Activated naive CD4-positive, alpha-beta T cell treated with anti-CD3 and anti-CD28 coated beads, Interleukin-2, amount 50 U/mL, for 24 hours (primary cell): ENCODE measurements at regions not wholly inside any gene's neighbourhood (a gene's known extent, or its start where the extent isn't known, plus 50 kb on each side); places are given as distances from the start of the nearest gene placed in this dataset.

Experiments used
- H3K27ac Mint-ChIP-seq: one replicate; pipeline ENCODE4 v1.8.0; 2021; ENCODE audit warnings: mild to moderate bottlenecking, mixed read lengths
- H3K27me3 Mint-ChIP-seq: one replicate; pipeline ENCODE4 v1.8.0; 2021; ENCODE audit warnings: mixed read lengths
- H3K36me3 Mint-ChIP-seq: one replicate; pipeline ENCODE4 v1.8.0; 2021; ENCODE audit warnings: mixed read lengths
- H3K4me1 Mint-ChIP-seq: one replicate; pipeline ENCODE4 v1.8.0; 2021; ENCODE audit warnings: mixed read lengths
- H3K4me3 Mint-ChIP-seq: one replicate; pipeline ENCODE4 v1.8.0; 2021; ENCODE audit warnings: mild to moderate bottlenecking, mixed read lengths
- H3K9me3 Mint-ChIP-seq: one replicate; pipeline ENCODE4 v1.8.0; 2021; ENCODE audit warnings: mixed read lengths

- peaks cover 17% of the 10 kb centered on the region for H3K4me1 Mint-ChIP-seq
- H3K27ac Mint-ChIP-seq, result no peak overlapping the region
- no peaks in the 10 kb centered on the region for H3K27me3 Mint-ChIP-seq
- no peak overlapping the region for H3K4me3 Mint-ChIP-seq
- H3K9me3 Mint-ChIP-seq, result no peaks in the 10 kb centered on the region
- peaks cover 2% of the 10 kb centered on the region for H3K36me3 Mint-ChIP-seq
These were observed 109.8 kb upstream of the HNRNPU start for GRCh38 chr1:244974106-244974505.

GRCh38 chr1:244971552-244972216 is 107.3 kb upstream of the HNRNPU start:
- no peaks in the 10 kb centered on the region for H3K9me3 Mint-ChIP-seq
- peak overlapping the region; percentile 91 for H3K4me3 Mint-ChIP-seq
- no peaks in the 10 kb centered on the region for H3K36me3 Mint-ChIP-seq
- H3K27me3 Mint-ChIP-seq, result no peaks in the 10 kb centered on the region
- H3K4me1 Mint-ChIP-seq, result peaks cover 27% of the 10 kb centered on the region
- peak overlapping the region; percentile 98 for H3K27ac Mint-ChIP-seq

GRCh38 chr1:244970744-244971551 is 106.6 kb upstream of the HNRNPU start:
- H3K4me1 Mint-ChIP-seq, result peaks cover 27% of the 10 kb centered on the region
- H3K36me3 Mint-ChIP-seq, result no peaks in the 10 kb centered on the region
- no peaks in the 10 kb centered on the region for H3K9me3 Mint-ChIP-seq
- H3K27me3 Mint-ChIP-seq, result no peaks in the 10 kb centered on the region
- H3K27ac Mint-ChIP-seq, result peak overlapping the region; percentile 98
- H3K4me3 Mint-ChIP-seq, result peak overlapping the region; percentile 91

- peak overlapping the region; percentile 98 for H3K27ac Mint-ChIP-seq
- no peaks in the 10 kb centered on the region for H3K36me3 Mint-ChIP-seq
- H3K9me3 Mint-ChIP-seq, result no peaks in the 10 kb centered on the region
- H3K4me1 Mint-ChIP-seq, result peaks cover 27% of the 10 kb centered on the region
- peak overlapping the region; percentile 91 for H3K4me3 Mint-ChIP-seq
- H3K27me3 Mint-ChIP-seq, result no peaks in the 10 kb centered on the region
These were observed 105.9 kb upstream of the HNRNPU start for GRCh38 chr1:244970236-244970743.

DNA sequence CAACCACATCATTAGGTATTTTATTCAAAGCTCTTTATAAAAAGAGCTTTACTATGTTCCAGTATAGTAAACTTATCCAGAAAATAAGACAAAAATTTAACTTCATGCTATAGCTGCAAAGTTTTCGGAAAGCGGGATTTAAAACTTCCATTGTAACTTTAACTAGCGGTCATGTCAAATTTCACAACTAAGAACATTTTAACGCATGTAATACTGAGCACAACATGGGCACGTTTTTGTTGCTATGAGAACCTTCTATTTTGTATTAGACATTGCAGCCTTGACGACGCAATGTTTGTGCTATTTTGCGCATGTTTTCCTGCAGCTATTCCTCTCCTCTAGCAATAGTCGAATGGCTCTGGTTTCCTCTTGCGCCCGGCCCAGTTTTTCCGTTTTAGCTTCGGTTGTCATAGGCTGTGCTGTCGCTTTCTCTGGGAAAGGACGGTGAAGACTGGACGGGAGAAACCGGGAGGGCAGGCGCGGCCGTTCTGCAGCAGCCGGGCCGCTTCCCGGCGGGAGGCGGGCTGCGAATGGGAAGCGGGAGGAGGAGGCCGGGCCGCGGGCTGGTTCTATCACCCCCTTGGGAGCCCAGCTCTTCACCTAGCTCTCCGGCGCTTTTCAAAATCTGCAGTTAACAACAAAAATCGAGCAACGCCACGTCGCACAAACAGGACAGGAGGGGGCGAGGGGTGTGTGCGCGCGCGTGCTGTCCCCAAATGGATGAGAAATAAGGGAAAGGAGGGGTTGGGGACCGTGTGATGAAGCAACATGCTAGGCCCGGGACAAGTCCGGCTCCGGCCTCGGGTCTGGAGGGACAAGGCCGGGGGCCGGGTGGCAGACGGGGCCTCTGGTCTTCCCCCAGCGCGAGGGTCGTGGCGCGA is 105.3 kb upstream of the HNRNPU start:
- Mint-ChIP-seq H3K27me3 (no peaks in the 10 kb centered on the region), H3K4me3 (peak overlapping the region; percentile 91)

DNA sequence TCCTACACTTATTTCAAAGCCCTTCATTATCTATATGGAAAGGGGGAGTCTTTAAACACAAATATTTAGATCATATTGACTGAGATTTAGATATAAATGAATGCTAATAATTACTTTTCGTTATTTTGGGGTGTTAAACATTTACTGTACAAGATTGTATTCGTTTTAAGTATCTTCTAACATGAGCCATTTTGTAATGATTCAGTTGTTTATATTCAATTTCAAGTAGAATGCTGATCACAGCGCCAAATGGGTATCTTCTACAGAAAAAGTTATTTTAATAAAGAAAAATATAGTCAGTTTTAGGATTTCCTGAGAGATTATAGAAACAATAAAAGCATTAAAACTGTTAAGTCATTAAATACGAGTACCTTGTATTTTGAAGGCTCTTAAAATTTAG is 104.5 kb upstream of the HNRNPU start:
- Mint-ChIP-seq H3K27ac (peak overlapping the region; percentile 97), H3K4me3 (peak overlapping the region; percentile 68), H3K9me3 (no peaks in the 10 kb centered on the region), H3K27me3 (no peaks in the 10 kb centered on the region), H3K4me1 (peaks cover 35% of the 10 kb centered on the region), H3K36me3 (no peaks in the 10 kb centered on the region)

More for the DNA sequence above, 105.3 kb upstream of the HNRNPU start:
- Mint-ChIP-seq H3K27ac (peak overlapping the region; percentile 97), H3K36me3 (no peaks in the 10 kb centered on the region), H3K9me3 (no peaks in the 10 kb centered on the region), H3K4me1 (peaks cover 28% of the 10 kb centered on the region)

DNA sequence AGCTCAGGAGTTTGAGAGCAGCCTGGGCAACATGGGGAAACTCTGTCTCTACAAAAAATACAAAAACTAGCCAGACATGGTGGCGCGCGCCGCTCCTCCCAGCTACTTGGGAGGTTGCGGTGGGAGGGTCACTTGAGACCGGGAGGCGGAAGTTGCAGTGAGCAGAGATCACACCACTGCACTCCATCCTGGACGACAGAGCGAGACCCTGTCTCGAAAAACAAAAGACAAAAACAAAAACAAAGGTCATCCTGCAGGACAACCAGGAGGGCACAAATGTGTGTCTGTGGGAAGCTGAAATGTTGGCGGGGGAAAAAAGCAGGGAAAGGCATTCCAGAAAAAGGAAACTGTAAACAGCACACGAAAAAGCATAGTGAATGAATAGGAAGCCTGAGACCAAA is 104.1 kb upstream of the HNRNPU start:
- Mint-ChIP-seq H3K9me3 (no peaks in the 10 kb centered on the region), H3K36me3 (no peaks in the 10 kb centered on the region), H3K27me3 (no peaks in the 10 kb centered on the region), H3K4me1 (peaks cover 39% of the 10 kb centered on the region), H3K4me3 (peak overlapping the region; percentile 68), H3K27ac (peak overlapping the region; percentile 35)

GRCh38 chr1:244967159-244967558 is 102.8 kb upstream of the HNRNPU start:
- no peak overlapping the region for H3K4me3 Mint-ChIP-seq

GRCh38 chr1:244965185-244966030 is 101.1 kb upstream of the HNRNPU start:
- Mint-ChIP-seq H3K9me3 (no peaks in the 10 kb centered on the region), H3K4me3 (no peak overlapping the region), H3K36me3 (no peaks in the 10 kb centered on the region), H3K27ac (no peak overlapping the region), H3K4me1 (peaks cover 30% of the 10 kb centered on the region), H3K27me3 (no peaks in the 10 kb centered on the region)

More at GRCh38 chr1:244967159-244967558, 102.8 kb upstream of the HNRNPU start:
- Mint-ChIP-seq H3K27ac (no peak overlapping the region), H3K36me3 (no peaks in the 10 kb centered on the region), H3K9me3 (no peaks in the 10 kb centered on the region), H3K27me3 (no peaks in the 10 kb centered on the region), H3K4me1 (peaks cover 39% of the 10 kb centered on the region)

GRCh38 chr1:244964112-244964971 is 100.0 kb upstream of the HNRNPU start:
- H3K36me3 Mint-ChIP-seq, result no peaks in the 10 kb centered on the region
- H3K27me3 Mint-ChIP-seq, result no peaks in the 10 kb centered on the region
- no peaks in the 10 kb centered on the region for H3K9me3 Mint-ChIP-seq
- peak overlapping the region; percentile 20 for H3K4me3 Mint-ChIP-seq
- H3K4me1 Mint-ChIP-seq, result peaks cover 27% of the 10 kb centered on the region
- H3K27ac Mint-ChIP-seq, result peak overlapping the region; percentile 59

DNA sequence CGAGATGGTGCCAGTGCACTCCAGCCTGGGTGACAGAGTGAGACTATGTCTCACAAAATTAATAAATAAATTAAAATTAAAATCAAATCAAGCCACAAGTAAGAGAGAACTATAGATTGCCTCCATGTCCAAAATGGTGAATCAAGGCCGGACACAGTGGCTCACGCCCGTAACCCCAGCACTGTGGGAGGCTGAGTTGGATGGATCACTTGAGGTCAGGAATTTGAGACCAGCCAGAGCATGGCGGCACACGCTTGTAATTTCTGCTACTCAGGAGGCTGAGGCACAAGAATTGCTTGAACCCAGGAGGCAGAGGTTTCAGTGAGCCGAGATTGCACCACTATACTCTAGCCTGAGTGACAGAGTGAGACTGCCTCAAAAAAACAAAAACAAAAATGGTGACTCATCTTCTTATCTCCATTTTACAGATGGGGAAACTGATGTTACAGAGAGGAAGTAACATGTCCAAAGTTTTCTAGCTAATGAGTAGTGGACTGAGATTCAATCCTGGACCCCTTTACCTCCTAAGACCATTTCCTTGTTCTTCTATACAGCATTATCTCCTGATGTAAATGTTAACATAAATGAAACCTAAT is 99.0 kb upstream of the HNRNPU start:
- H3K4me1 Mint-ChIP-seq, result peaks cover 19% of the 10 kb centered on the region
- H3K4me3 Mint-ChIP-seq, result peak overlapping the region; percentile 20
- H3K9me3 Mint-ChIP-seq, result no peaks in the 10 kb centered on the region
- H3K36me3 Mint-ChIP-seq, result no peaks in the 10 kb centered on the region
- H3K27me3 Mint-ChIP-seq, result no peaks in the 10 kb centered on the region
- no peak overlapping the region for H3K27ac Mint-ChIP-seq

- Mint-ChIP-seq H3K4me1 (peaks cover 14% of the 10 kb centered on the region), H3K36me3 (no peaks in the 10 kb centered on the region), H3K27me3 (no peaks in the 10 kb centered on the region), H3K27ac (no peak overlapping the region), H3K9me3 (no peaks in the 10 kb centered on the region), H3K4me3 (no peak overlapping the region)
These were observed 97.8 kb upstream of the HNRNPU start for GRCh38 chr1:244962130-244962529.

- peaks cover 14% of the 10 kb centered on the region for H3K4me1 Mint-ChIP-seq
- H3K9me3 Mint-ChIP-seq, result no peaks in the 10 kb centered on the region
- H3K27me3 Mint-ChIP-seq, result no peaks in the 10 kb centered on the region
- H3K27ac Mint-ChIP-seq, result no peak overlapping the region
- H3K36me3 Mint-ChIP-seq, result no peaks in the 10 kb centered on the region
- H3K4me3 Mint-ChIP-seq, result no peak overlapping the region
These were observed 96.6 kb upstream of the HNRNPU start for GRCh38 chr1:244960904-244961303.

DNA sequence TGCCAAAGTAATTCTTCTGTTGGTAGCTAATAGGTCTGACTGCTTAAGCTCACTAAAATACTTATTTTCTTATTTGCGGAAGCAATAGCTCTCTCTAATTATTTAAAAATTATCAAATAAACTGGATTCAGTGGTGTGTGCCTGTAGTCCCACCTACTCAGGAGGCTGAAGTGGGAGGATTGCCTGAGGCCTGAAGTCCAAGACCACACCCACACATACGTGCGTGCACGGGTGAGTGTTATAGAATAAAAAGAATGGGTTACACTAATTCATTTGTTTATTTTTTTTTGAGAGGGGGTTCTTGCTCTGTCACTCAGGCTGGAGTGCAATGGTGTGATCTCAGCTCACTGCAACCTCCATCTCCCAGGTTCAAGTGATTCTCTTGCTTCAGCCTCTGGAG is 94.2 kb upstream of the HNRNPU start:
- Mint-ChIP-seq H3K36me3 (no peaks in the 10 kb centered on the region), H3K4me3 (no peak overlapping the region), H3K27ac (no peak overlapping the region), H3K27me3 (no peaks in the 10 kb centered on the region), H3K9me3 (no peaks in the 10 kb centered on the region), H3K4me1 (peaks cover 4% of the 10 kb centered on the region)
